Fibroblast of skin of right quadriceps (primary cell): ENCODE measurements at regions not wholly inside any gene's neighbourhood (a gene's known extent, or its start where the extent isn't known, plus 50 kb on each side); places are given as distances from the start of the nearest gene placed in this dataset.

Source experiments
- DNase-seq: peaks from one replicate; pipeline ENCODE4 v3.0.0-alpha.2; 2013

- DNase-seq: no peak
Measured at GRCh38 chr2:215615803-215616174, 179.9 kb upstream of the FN1 start.

- DNase-seq: no peak
Measured at GRCh38 chr2:215615067-215615802, 179.4 kb upstream of the FN1 start.

GRCh38 chr2:215614296-215614695 is 178.4 kb upstream of the FN1 start:
- no peak for DNase-seq

- no peak for DNase-seq
Measured at GRCh38 chr2:215613888-215614287, 178.0 kb upstream of the FN1 start.

GRCh38 chr2:215613280-215613679 is 177.4 kb upstream of the FN1 start:
- DNase-seq: no peak

- peak; percentile 65 for DNase-seq
Measured at GRCh38 chr2:215612786-215613185, 176.9 kb upstream of the FN1 start.

GRCh38 chr2:215611609-215612386 is 175.9 kb upstream of the FN1 start:
- no peak for DNase-seq

GRCh38 chr2:215609089-215610032 is 173.5 kb upstream of the FN1 start:
- peak; percentile 57 for DNase-seq

- peak; percentile 61 for DNase-seq
Measured at GRCh38 chr2:215607766-215608165, 171.9 kb upstream of the FN1 start.

GRCh38 chr2:215606219-215606618 is 170.4 kb upstream of the FN1 start:
- no peak for DNase-seq

- DNase-seq: no peak
Measured at GRCh38 chr2:215605214-215605613, 169.3 kb upstream of the FN1 start.

GRCh38 chr2:215604606-215605005 is 168.7 kb upstream of the FN1 start:
- no peak for DNase-seq

- DNase-seq: no peak
Measured at GRCh38 chr2:215603440-215603839, 167.6 kb upstream of the FN1 start.

GRCh38 chr2:215602997-215603396 is 167.1 kb upstream of the FN1 start:
- DNase-seq: peak; percentile 48

GRCh38 chr2:215601990-215602721 is 166.3 kb upstream of the FN1 start:
- DNase-seq: peak; percentile 87

GRCh38 chr2:215601526-215601925 is 165.7 kb upstream of the FN1 start:
- no peak for DNase-seq

GRCh38 chr2:215598376-215598975 is 162.6 kb upstream of the FN1 start:
- DNase-seq: peak; percentile 64

- DNase-seq: no peak
Measured at GRCh38 chr2:215597577-215597976, 161.7 kb upstream of the FN1 start.

GRCh38 chr2:215594766-215595165 is 158.9 kb upstream of the FN1 start:
- peak; percentile 52 for DNase-seq

- DNase-seq: peak; percentile 43
Measured at GRCh38 chr2:215590010-215590745, 154.3 kb upstream of the FN1 start.

- DNase-seq: no peak
Measured at GRCh38 chr2:215583881-215584280, 148.0 kb upstream of the FN1 start.
